K562 (cell line): ENCODE measurements at regions not wholly inside any gene's neighbourhood (a gene's known extent, or its start where the extent isn't known, plus 50 kb on each side); places are given as distances from the start of the nearest gene placed in this dataset.
A peak's percentile ranks its signal among the peaks of the same experiment; 100 is the strongest.
"Not testable (repeated sequence)": the region's sequence is repeated elsewhere in the genome, so short reads cannot be mapped to it uniquely, and the experiment has no call there.

Experiments
- ATAC-seq: fragments of 200-7000 bp; cut with Tn5 transposase; 3 replicates; pipeline ENCODE4 v1.9.1; 2020; ENCODE audit warnings: moderate library complexity
- BruUV-seq: library from RNA; stranded (reverse); fragments of 400-500 nt; replicated peaks from 2 replicates; lab custom pipeline; 2021; lab: Mats Ljungman, UMichigan
- CTCF ChIA-PET: fragments of 300-600 bp; formaldehyde crosslinking; extraction: SDS; loops from one replicate; lab custom pipeline; 2021; ENCODE audit warnings: low intra/inter-chr PET ratio; lab: Yijun Ruan, JAX
- POLR2A ChIA-PET: fragments of 300-600, 350-650 bp; sonication (Branson Sonifier 250); formaldehyde crosslinking; extraction: SDS; loops from one replicate; lab custom pipeline; 2021; ENCODE audit warnings: antibody characterized with exemption, inconsistent platforms; lab: Yijun Ruan, JAX
- DNase-seq, 4 experiments: peaks; one replicate each; pipeline versions ENCODE4 v3.0.0 to v3.0.0-alpha.2; 2011 to 2018; ENCODE audit warnings: low spot score in 3 of 4, mixed read lengths in 3 of 4; ENCODE audit errors: extremely low read depth in 1 of 4
- FAIRE-seq: peaks from 2 replicates; lab custom pipeline; 2011; peaks lifted over from hg19 to GRCh38; lab: Jason Lieb, UNC
- H2AFZ ChIP-seq: 2 replicates; pipeline ENCODE4 v1.6.0; 2011; ENCODE audit warnings: low read depth, low read length, control low read depth, inconsistent platforms
- H3K27ac ChIP-seq: fragments of 200-600 bp; 3 replicates; pipeline ENCODE4 v1.8.0; 2011; ENCODE audit warnings: low read depth, mild to moderate bottlenecking, control low read depth, inconsistent platforms, low read length, moderate library complexity, mixed read lengths; ENCODE audit errors: extremely low read depth
- H3K27me3 ChIP-seq, 2 experiments: fragments of 300-600 bp in 1 of 2; 2 replicates in 1 of 2; 3 replicates in 1 of 2; pipeline versions ENCODE4 v1.6.0 to v1.8.0; 2011; ENCODE audit warnings: inconsistent platforms in 2 of 2, low read length in 2 of 2, mild to moderate bottlenecking in 1 of 2, mixed read lengths in 1 of 2, moderate library complexity in 1 of 2; ENCODE audit not compliant: control insufficient read depth in 2 of 2, insufficient read depth in 2 of 2
- H3K36me3 ChIP-seq: fragments of 300-600 bp; 3 replicates; pipeline ENCODE4 v1.8.0; 2011; ENCODE audit warnings: mild to moderate bottlenecking, low read length, inconsistent platforms; ENCODE audit not compliant: control insufficient read depth, insufficient read depth
- H3K4me1 ChIP-seq, 2 experiments: fragments of 200-600 bp in 1 of 2; replicated peaks in 1 of 2; 2 replicates in 1 of 2; 3 replicates in 1 of 2; pipeline versions ENCODE4 v1.5.1 to v1.8.0; 2011; ENCODE audit warnings: inconsistent platforms in 2 of 2, low read length in 2 of 2, mild to moderate bottlenecking in 1 of 2, mixed read lengths in 1 of 2, moderate library complexity in 1 of 2; ENCODE audit not compliant: control insufficient read depth in 2 of 2, insufficient read depth in 2 of 2
- H3K4me2 ChIP-seq: 2 replicates; pipeline ENCODE4 v1.6.1; 2011; ENCODE audit warnings: low read length, control low read depth, inconsistent platforms, mixed read lengths; ENCODE audit not compliant: insufficient read depth
- H3K4me3 ChIP-seq: fragments of 200-600 bp; sonication (generic), shearing (Covaris generic); 2 replicates; pipeline ENCODE4 v1.5.1; 2016; ENCODE audit warnings: control low read depth, inconsistent platforms
- H3K79me2 ChIP-seq: fragments of 200-600 bp; 3 replicates; pipeline ENCODE4 v1.8.0; 2011; ENCODE audit warnings: low read length, inconsistent platforms; ENCODE audit not compliant: control insufficient read depth, insufficient read depth
- H3K9ac ChIP-seq, 2 experiments: 2 replicates each; pipeline versions ENCODE4 v1.6.0 to v1.6.1; 2011; ENCODE audit warnings: low read depth in 2 of 2, low read length in 2 of 2, control low read depth in 1 of 2, inconsistent platforms in 1 of 2, mild to moderate bottlenecking in 1 of 2, mixed read lengths in 1 of 2; ENCODE audit not compliant: insufficient read depth in 1 of 2
- H3K9me1 ChIP-seq: one replicate; pipeline ENCODE4 v1.6.0; 2011; ENCODE audit warnings: inconsistent platforms, mild to moderate bottlenecking, low read length, moderate library complexity; ENCODE audit not compliant: control insufficient read depth, insufficient read depth
- H3K9me3 ChIP-seq: replicated peaks from 2 replicates; pipeline ENCODE4 v1.5.1; 2011; ENCODE audit warnings: low read depth, low read length, inconsistent platforms; ENCODE audit not compliant: control insufficient read depth, insufficient read depth
- H4K20me1 ChIP-seq: replicated peaks from 2 replicates; pipeline ENCODE4 v1.6.1; 2011; ENCODE audit warnings: low read length, inconsistent platforms, mixed read lengths; ENCODE audit not compliant: control insufficient read depth, insufficient read depth
- C11orf30 ChIP-seq: fragments of 450-650 bp; IDR thresholded peaks from 2 replicates; pipeline ENCODE4 v1.6.1; 2016; ENCODE audit warnings: low read depth, mild to moderate bottlenecking
- L3MBTL2 ChIP-seq: fragments of 450-650 bp; IDR thresholded peaks from 2 replicates; pipeline ENCODE4 v1.6.1; 2016; ENCODE audit warnings: mild to moderate bottlenecking, moderate library complexity
- MAFF ChIP-seq: IDR thresholded peaks from 2 replicates; pipeline ENCODE4 v1.6.1; 2012; ENCODE audit warnings: low read length, improper control_type of control experiment
- MAFG ChIP-seq: fragments of 450-650 bp; conservative IDR thresholded peaks from 2 replicates; pipeline ENCODE4 v1.6.1; 2016; ENCODE audit warnings: missing genetic modification characterization, missing compliant biosample characterization
- MAFK ChIP-seq: IDR thresholded peaks from 2 replicates; pipeline ENCODE4 v1.6.1; 2011; ENCODE audit warnings: low read length, improper control_type of control experiment
- ZNF316 ChIP-seq: fragments of 450-650 bp; IDR thresholded peaks from 2 replicates; pipeline ENCODE4 v1.6.1; 2016
- ZNF444 ChIP-seq: fragments of 250-450 bp; sonication (Bioruptor Pico); IDR thresholded peaks from 2 replicates; pipeline ENCODE4 v1.4.0; 2020; ENCODE audit warnings: mild to moderate bottlenecking, moderate library complexity
- WGBS: fragments of 100-300 bp; shearing (Covaris generic); methylation state at CpG from one replicate; pipeline ENCODE4 v1.1.6; 2016; ENCODE audit warnings: low coverage, mixed read lengths; ENCODE audit not compliant: insufficient coverage; ENCODE audit errors: missing lambda C conversion rate; 5-methylcytosine and 5-hydroxymethylcytosine counted together
- in situ Hi-C: fragments of 300-500 bp; cut with MboI; formaldehyde crosslinking; loops from 4 replicates; pipeline ENCODE4 v1.15.0; 2018; ENCODE audit warnings: inconsistent platforms, mixed read lengths
- intact Hi-C: fragments of 100-400 bp; cut with micrococcal nuclease; formaldehyde crosslinking; loops from 2 replicates; pipeline ENCODE4 v1.14.2; 2022
- TF ChIP-seq, protein P1 (sequence below): sonication (generic); formaldehyde crosslinking; IDR thresholded peaks from 2 replicates; pipeline ENCODE4 v1.8.1; 2022; ENCODE audit warnings: missing genetic modification reagents

DNA sequence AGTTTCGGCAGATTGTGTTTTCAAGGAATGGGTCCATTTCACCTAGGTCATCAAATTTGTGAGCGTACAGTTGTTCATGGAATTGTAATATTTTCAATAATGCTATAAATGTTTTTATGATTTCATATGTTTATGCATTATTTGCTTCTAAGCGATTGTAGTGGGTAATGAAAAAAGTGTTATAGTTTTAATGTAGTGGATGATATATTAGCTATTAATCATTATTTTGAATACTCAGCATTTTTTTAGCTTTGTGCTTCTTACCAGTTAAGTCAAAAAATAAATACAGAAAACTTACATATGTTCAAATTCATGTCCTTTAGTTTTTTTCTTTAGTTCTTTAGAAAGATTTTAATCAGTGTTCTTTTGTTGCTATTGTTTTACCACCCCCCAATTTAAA is 677.0 kb downstream of the STK39 start:
- WGBS: 1% methylated on average over 3 of the region's 3 CpGs
- Histone ChIP-seq H3K79me2 (no peaks in the 10 kb centered on the region), H2AFZ (no peak overlapping the region), H3K9me3 (no peaks in the 10 kb centered on the region), H3K27ac (no peak overlapping the region), H3K4me3 (no peak overlapping the region), H3K4me1 (no peaks in the 10 kb centered on the region), H4K20me1 (no peaks in the 10 kb centered on the region), H3K36me3 (no peaks in the 10 kb centered on the region), H3K9ac (no peak overlapping the region), H3K9me1 (no peaks in the 10 kb centered on the region), H3K27me3 (no peaks in the 10 kb centered on the region), H3K4me2 (no peak overlapping the region)
- POLR2A ChIA-PET: no interaction called here
- no peak for DNase-seq
- ATAC-seq: no peak
- CTCF ChIA-PET: no interaction called here
- TF ChIP-seq ZNF316 (peak; percentile 91), L3MBTL2 (no peak), MAFF (peak; percentile 70; the same call in 1 of the 2 replicates), MAFK (peak; percentile 71), C11orf30 (peak; percentile 79), ZNF444 (no peak), MAFG (peak; percentile 82)
- TF ChIP-seq, protein P1, sequence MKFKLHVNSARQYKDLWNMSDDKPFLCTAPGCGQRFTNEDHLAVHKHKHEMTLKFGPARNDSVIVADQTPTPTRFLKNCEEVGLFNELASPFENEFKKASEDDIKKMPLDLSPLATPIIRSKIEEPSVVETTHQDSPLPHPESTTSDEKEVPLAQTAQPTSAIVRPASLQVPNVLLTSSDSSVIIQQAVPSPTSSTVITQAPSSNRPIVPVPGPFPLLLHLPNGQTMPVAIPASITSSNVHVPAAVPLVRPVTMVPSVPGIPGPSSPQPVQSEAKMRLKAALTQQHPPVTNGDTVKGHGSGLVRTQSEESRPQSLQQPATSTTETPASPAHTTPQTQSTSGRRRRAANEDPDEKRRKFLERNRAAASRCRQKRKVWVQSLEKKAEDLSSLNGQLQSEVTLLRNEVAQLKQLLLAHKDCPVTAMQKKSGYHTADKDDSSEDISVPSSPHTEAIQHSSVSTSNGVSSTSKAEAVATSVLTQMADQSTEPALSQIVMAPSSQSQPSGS (CRISPR knock-in tag): no peak
- intact Hi-C loops: no loop called here
- FAIRE-seq: no peak
- in situ Hi-C loops: no loop called here
- no TSS peak for BruUV-seq

DNA sequence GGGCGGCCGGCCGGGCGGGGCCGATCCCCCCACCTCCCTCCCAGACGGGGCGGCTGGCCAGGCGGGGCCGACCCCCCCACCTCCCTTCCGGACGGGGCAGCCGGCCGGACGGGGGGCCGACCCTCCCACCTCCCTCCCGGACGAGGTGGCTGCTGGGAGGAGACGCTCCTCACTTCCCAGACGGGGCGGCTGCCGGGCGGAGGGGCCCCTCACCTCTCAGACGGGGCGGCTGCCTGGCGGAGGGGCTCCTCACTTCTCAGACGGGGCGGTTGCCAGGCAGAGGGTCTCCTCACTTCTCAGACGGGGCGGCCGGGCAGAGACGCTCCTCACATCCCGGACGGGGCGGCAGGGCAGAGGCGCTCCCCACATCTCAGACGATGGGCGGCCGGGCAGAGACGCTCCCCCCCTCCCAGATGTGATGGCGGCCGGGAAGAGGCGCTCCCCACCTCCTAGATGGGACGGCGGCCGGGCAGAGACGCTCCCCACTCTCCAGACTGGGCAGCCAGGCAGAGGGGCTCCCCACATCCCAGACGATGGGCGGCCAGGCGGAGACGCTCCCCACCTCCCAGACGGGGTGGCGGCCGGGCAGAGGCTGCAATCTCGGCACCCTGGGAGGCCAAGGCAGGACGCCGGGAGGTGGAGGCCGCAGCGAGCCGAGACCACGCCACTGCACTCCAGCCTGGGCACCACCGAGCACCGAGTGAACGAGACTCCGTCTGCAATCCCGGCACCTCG is 675.8 kb downstream of the XIRP2 start:
- H3K4me3 ChIP-seq, DNase-seq, H3K4me1 ChIP-seq, FAIRE-seq, intact Hi-C loops, in situ Hi-C loops, ATAC-seq, CTCF ChIA-PET, H3K27me3 ChIP-seq, H3K79me2 ChIP-seq, H3K9me3 ChIP-seq, H3K4me2 ChIP-seq, H3K9ac ChIP-seq, H3K27ac ChIP-seq, POLR2A ChIA-PET, H3K9me1 ChIP-seq, H2AFZ ChIP-seq, H3K36me3 ChIP-seq, BruUV-seq, H4K20me1 ChIP-seq: not testable (repeated sequence)
- WGBS: 0% methylated on average over 5 of the region's 66 CpGs

DNA sequence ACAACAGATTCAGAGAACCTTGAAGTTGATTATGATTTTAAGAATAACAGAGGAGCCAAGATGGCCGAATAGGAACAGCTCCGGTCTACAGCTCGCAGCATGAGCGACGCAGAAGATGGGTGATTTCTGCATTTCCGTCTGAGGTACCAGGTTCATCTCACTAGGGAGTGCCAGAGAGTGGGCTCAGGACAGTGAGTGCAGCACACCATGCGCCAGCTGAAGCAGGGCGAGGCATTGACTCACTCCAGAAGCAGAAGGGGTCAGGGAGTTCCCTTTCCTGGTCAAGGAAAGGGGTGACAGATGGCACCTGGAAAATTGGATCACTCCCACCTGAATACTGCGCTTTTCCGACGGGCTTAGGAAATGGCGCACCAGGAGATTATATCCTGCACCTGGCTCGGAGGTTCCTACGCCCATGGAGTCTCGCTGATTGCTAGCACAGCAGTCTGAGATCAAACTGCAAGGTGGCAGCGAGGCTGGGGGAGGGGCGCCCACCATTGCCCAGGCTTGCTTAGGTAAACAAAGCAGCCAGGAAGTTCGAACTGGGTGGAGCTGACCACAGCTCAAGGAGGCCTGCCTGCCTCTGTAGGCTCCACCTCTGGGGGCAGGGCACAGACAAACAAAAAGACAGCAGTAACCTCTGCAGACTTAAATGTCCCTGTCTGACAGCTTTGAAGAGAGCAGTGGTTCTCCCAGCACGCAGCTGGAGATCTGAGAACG is 670.2 kb downstream of the XIRP2 start:
- H3K9me1 ChIP-seq, ATAC-seq, H3K4me3 ChIP-seq, POLR2A ChIA-PET, H3K9me3 ChIP-seq, DNase-seq, H3K9ac ChIP-seq, H2AFZ ChIP-seq, intact Hi-C loops, H3K79me2 ChIP-seq, H3K27me3 ChIP-seq, H3K27ac ChIP-seq, H3K36me3 ChIP-seq, in situ Hi-C loops, H3K4me2 ChIP-seq, H4K20me1 ChIP-seq, BruUV-seq, H3K4me1 ChIP-seq, CTCF ChIA-PET, FAIRE-seq: not testable (repeated sequence)
- WGBS: 2% methylated on average over 19 of the region's 20 CpGs
